SH-SY5Y (cell line): ENCODE measurements at regions not wholly inside any gene's neighbourhood (a gene's known extent, or its start where the extent isn't known, plus 50 kb on each side); places are given as distances from the start of the nearest gene placed in this dataset.

ENCODE experiments used
- GATA2 ChIP-seq: IDR thresholded peaks from 2 replicates; pipeline ENCODE4 v1.6.1; 2011; ENCODE audit warnings: mild to moderate bottlenecking, low read depth, low read length
- GATA3 ChIP-seq: IDR thresholded peaks from 2 replicates; pipeline ENCODE4 v1.6.1; 2011; ENCODE audit warnings: low read depth, mild to moderate bottlenecking, low read length, moderate library complexity

DNA sequence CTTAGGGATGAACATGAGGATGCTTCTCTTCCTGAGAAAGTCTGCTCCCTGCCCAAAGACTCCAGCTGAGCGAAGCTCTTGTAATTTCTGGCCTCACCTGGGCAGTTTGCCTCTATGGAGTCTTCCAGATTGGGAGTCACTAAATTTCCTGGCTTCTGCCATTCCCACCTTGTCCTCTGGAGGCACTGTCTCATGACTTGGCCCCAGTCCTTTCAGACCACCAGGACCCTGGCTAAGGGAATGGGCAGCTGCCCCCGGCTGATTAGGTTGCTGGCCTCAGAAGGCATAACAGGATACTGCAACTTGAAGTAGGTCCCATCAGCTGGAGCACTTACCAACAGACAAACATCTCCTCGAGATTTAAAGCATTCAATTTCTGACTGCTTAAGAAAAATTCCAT is 128.1 kb upstream of the SPON1 start:
- TF ChIP-seq GATA2 (no peak), GATA3 (no peak)
